ENCODE measurements at regions not wholly inside any gene's neighbourhood (a gene's known extent, or its start where the extent isn't known, plus 50 kb on each side); places are given as distances from the start of the nearest gene placed in this dataset.

DNA sequence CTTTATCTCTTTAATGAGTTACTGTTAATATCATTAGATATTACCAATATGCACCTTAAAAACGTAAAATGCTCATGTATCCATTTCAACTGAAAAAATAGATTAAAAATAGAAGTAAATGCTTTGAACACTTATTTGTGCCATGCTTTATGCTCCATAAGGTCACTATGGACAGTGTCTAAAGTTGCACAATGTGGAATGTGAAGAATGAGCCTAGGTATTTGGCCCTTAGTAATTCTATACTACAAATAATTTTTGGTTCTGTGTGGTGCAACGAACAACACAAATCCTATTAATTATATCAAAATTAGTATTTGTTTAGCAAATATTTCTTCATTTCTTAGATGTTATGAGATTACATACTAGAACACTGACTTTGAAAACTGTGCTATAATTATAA lies 469.9 kb upstream of the TUSC1 start:
- TF ChIP-seq, protein P1, sequence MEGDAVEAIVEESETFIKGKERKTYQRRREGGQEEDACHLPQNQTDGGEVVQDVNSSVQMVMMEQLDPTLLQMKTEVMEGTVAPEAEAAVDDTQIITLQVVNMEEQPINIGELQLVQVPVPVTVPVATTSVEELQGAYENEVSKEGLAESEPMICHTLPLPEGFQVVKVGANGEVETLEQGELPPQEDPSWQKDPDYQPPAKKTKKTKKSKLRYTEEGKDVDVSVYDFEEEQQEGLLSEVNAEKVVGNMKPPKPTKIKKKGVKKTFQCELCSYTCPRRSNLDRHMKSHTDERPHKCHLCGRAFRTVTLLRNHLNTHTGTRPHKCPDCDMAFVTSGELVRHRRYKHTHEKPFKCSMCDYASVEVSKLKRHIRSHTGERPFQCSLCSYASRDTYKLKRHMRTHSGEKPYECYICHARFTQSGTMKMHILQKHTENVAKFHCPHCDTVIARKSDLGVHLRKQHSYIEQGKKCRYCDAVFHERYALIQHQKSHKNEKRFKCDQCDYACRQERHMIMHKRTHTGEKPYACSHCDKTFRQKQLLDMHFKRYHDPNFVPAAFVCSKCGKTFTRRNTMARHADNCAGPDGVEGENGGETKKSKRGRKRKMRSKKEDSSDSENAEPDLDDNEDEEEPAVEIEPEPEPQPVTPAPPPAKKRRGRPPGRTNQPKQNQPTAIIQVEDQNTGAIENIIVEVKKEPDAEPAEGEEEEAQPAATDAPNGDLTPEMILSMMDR (IDR thresholded peaks at IDR 0.05) = no peak
- TF ChIP-seq, protein P2, sequence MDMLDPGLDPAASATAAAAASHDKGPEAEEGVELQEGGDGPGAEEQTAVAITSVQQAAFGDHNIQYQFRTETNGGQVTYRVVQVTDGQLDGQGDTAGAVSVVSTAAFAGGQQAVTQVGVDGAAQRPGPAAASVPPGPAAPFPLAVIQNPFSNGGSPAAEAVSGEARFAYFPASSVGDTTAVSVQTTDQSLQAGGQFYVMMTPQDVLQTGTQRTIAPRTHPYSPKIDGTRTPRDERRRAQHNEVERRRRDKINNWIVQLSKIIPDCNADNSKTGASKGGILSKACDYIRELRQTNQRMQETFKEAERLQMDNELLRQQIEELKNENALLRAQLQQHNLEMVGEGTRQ (IDR thresholded peaks at IDR 0.05; ENCODE audit: borderline replicate concordance, low read depth, low read length) = no peak
- TF ChIP-seq EP300 (IDR thresholded peaks at IDR 0.05; ENCODE audit: borderline replicate concordance in 1 of 2, low read depth in 1 of 2, low read length in 1 of 2) = no peak
- TF ChIP-seq SMC3 (IDR thresholded peaks at IDR 0.05; ENCODE audit: low read depth, low read length) = no peak
- TF ChIP-seq RXRA (IDR thresholded peaks at IDR 0.05; ENCODE audit: borderline replicate concordance, low read depth) = no peak
- no peak for TF ChIP-seq TEAD4 (IDR thresholded peaks at IDR 0.05; ENCODE audit: borderline replicate concordance, insufficient read depth)
- no peak for TF ChIP-seq RCOR1 (IDR thresholded peaks at IDR 0.05; ENCODE audit: low read length)
- TF ChIP-seq YY1 (IDR thresholded peaks at IDR 0.05; ENCODE audit: low read depth) = no peak
- no peak for TF ChIP-seq CHD2 (IDR thresholded peaks at IDR 0.05; ENCODE audit: low read length, partially characterized antibody)
- no peak for TF ChIP-seq EZH2phosphoT487 (IDR thresholded peaks at IDR 0.05; ENCODE audit: borderline replicate concordance, low read depth)
- no peak for TF ChIP-seq GATA2 (CRISPR knock-in tag; IDR thresholded peaks at IDR 0.05)
- TF ChIP-seq, protein P3, sequence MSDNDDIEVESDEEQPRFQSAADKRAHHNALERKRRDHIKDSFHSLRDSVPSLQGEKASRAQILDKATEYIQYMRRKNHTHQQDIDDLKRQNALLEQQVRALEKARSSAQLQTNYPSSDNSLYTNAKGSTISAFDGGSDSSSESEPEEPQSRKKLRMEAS (IDR thresholded peaks at IDR 0.05; ENCODE audit: low read depth) = no peak
- TF ChIP-seq NRF1 (IDR thresholded peaks at IDR 0.05; ENCODE audit: low read depth, low read length) = no peak
- TF ChIP-seq, protein P4, sequence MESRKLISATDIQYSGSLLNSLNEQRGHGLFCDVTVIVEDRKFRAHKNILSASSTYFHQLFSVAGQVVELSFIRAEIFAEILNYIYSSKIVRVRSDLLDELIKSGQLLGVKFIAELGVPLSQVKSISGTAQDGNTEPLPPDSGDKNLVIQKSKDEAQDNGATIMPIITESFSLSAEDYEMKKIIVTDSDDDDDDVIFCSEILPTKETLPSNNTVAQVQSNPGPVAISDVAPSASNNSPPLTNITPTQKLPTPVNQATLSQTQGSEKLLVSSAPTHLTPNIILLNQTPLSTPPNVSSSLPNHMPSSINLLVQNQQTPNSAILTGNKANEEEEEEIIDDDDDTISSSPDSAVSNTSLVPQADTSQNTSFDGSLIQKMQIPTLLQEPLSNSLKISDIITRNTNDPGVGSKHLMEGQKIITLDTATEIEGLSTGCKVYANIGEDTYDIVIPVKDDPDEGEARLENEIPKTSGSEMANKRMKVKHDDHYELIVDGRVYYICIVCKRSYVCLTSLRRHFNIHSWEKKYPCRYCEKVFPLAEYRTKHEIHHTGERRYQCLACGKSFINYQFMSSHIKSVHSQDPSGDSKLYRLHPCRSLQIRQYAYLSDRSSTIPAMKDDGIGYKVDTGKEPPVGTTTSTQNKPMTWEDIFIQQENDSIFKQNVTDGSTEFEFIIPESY (IDR thresholded peaks at IDR 0.05; ENCODE audit: borderline replicate concordance, low read depth) = no peak

All from SK-N-SH (cell line).